HG03565 (cell line): ENCODE measurements at regions not wholly inside any gene's neighbourhood (a gene's known extent, or its start where the extent isn't known, plus 50 kb on each side); places are given as distances from the start of the nearest gene placed in this dataset.
"Not testable (repeated sequence)": the region's sequence is repeated elsewhere in the genome, so short reads cannot be mapped to it uniquely, and the experiment has no call there.

Experiments used
- ATAC-seq: cut with Tn5 transposase; IDR thresholded peaks from one replicate; pipeline ENCODE4 v1.9.1; 2021; ENCODE audit warnings: mild to moderate bottlenecking, moderate library complexity; ENCODE audit not compliant: unreplicated experiment

DNA sequence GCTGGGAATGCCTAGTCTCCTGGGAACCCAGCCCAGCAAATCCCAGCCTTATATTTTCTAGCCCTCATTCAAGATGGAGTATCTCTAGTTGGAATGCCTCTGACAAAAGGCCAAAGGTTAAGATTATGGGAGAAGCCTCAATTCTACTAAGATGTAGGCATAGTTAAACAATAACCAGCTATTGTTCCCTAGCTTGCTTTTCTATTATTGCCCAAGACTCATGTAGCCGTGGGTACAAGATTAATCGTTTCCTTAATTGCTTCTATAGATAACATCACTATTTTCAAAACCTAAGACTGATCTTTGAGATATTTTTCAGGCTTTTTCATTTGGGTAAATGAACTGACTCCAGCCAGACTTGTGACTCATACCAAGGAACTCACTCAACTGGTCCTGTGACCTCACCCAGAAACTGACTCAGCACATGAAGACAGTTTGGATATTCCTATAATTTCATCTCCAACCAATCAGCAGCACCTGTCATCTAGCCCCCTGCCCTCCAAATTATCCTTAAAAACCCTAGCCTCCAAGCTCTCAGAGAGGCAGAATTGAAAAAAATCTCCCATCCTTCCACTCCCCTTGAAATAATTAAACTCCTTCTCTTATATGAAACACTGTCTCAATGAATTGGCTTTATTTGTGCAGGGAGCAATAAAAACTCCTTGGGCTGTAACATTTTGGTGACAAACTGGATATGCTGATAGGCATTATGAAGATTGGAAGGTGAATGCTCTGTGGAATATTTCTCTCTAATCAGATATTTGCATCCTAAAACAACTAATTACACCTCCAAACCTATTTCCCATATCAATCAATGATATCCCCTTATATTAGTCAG lies 589.0 kb downstream of the C12orf50 start:
- ATAC-seq = no peak

- ATAC-seq = no peak
Observed at GRCh38 chr12:87430444-87430843, 598.8 kb downstream of the C12orf50 start.

DNA sequence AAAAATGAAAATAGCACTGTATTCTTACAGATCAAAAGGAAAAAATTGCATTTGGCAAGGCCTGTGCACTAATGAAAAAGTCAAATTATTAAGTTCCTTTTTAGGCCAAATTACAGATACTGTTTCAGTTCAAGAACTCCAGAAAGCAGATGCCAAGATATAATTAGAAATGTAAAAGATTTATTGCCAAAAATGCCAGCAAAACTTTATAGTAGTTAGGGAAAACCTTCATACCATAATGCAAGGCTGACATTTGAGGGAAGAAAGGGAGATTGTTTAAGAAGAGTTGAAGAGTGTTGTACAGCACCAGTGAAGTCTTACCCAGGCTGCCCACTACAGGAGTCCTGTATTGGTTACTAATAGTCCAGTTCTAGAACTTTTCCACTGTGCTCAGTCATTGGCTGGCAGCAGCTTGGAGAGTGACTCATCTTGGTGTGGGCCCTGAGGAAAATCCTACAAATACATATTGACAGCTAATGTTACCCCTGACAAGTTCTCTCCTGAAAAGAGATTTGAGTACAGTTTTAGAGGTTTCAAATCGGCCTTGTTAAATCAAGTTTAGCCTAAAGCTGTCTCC lies 600.4 kb downstream of the C12orf50 start:
- no peak for ATAC-seq

- no peak for ATAC-seq
Observed at GRCh38 chr12:87427770-87428169, 601.4 kb downstream of the C12orf50 start.

DNA sequence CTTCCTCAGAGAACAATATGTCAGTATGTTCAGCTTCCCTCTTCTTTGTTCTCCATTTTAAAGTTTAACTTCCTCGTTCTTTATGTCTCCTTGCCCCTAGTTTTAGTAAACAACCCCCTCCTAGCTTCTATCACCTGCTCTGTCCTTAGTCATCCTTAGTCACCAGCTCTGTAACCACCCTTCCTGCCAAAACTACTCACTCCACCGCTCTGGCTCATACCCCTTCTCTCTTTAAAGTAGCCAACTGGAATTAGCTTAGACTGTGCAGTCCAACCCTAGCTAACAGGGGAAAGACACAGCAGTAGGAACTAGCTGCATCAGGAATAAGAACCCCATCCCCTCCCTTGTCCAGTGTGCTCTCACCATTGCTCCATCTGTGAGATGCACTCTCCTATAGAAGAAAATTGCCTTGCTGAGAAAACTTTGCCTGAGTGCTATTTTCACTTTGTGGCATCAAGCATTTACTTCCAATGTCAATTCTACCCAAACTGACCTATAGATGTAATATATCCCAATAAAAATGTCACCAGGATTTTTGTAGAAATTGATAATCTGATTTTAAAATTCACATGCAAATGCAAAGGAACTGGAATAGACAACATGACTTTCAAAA lies 603.2 kb downstream of the C12orf50 start:
- ATAC-seq = no peak

- not testable (repeated sequence) for ATAC-seq
Observed at GRCh38 chr12:87421233-87421632, 608.0 kb downstream of the C12orf50 start.

GRCh38 chr12:87413784-87414183 lies 615.4 kb downstream of the C12orf50 start:
- no peak for ATAC-seq

DNA sequence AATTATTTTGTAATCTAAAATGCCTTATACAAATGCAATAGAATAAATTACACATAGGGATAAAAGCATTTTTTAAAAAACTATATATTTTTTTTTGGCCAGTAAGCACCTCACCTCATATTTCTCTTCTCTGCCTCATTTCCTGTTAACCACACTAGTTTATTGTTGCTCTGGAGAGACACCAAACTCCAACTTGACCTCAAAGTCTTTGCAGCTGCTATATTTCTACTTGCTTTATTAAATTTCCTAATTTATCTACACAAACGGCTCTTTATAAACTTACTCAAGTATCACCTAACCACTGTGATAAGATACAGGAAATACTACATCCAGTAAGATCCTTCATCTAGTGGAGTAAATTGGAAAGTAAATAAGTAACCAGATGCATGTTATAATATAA lies 622.3 kb downstream of the C12orf50 start:
- ATAC-seq = no peak

- ATAC-seq = no peak
Observed at GRCh38 chr12:87405918-87406317, 623.3 kb downstream of the C12orf50 start.

- ATAC-seq = not testable (repeated sequence)
Observed at GRCh38 chr12:87394168-87394567, 635.0 kb downstream of the C12orf50 start.

GRCh38 chr12:87388376-87388775 lies 640.8 kb downstream of the C12orf50 start:
- no peak for ATAC-seq

- no peak for ATAC-seq
Observed at GRCh38 chr12:87385322-87385721, 643.9 kb downstream of the C12orf50 start.

DNA sequence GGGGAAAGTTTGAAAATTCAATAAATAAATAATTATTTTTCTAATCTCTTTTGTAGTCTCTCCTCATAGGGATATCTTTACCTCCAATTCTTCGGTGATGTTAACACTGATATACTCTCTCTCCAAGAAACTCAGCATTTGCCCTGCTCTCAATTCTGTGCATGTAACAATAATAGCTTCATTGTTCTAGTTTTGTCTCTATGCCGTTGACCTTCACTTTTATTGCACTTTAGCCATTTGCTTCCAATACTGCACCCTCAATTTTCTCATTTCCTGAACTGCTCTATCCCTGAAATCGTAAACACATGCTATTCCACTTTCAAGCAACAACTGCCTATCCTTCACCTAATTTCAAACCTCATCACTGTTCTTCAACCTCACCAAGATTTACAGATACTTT lies 645.0 kb downstream of the C12orf50 start:
- ATAC-seq = no peak

GRCh38 chr12:87383680-87384079 lies 645.5 kb downstream of the C12orf50 start:
- no peak for ATAC-seq

GRCh38 chr12:87382959-87383566 lies 646.1 kb downstream of the C12orf50 start:
- no peak for ATAC-seq

- ATAC-seq = no peak
Observed at GRCh38 chr12:87382436-87382835, 646.8 kb downstream of the C12orf50 start.

- no peak for ATAC-seq
Observed at GRCh38 chr12:87381742-87382141, 647.5 kb downstream of the C12orf50 start.

- no peak for ATAC-seq
Observed at GRCh38 chr12:87378526-87378925, 650.7 kb downstream of the C12orf50 start.

DNA sequence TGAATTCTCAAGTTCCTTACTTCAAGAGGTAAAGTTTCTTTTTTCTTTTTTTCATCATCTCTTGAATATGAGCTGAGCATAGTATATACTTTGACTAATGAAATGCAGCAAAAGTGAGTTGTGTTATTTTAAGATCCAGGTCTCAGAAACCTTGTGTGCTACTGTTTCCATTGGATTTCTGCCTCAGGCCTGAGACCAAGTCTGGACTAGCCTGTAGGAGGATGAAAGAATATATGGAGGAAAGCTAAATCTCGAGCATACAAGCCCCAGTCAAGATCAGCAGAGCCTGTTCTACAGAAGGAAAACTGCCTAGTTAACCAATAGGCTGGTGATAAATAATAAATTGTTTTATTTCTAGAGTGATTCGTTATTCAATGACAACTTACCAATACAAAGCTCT lies 652.5 kb downstream of the C12orf50 start:
- ATAC-seq = no peak

DNA sequence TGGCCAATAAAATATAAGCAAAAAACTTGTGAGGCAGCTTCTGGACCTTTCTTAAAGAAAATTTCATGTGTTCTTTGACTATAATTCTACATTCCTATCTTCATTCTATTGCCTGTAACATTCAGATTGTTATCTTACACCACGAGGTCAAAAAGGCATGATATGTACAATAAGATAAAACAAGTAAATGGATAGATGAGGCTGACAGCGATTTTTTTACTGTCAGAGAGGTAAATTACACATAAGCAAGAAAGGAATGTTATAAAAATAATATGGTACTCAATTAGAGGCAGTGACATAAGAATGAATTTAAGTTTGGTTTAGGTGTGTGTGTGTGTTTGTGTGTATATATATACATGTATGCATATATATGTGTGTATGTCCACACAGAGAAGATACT lies 660.0 kb downstream of the C12orf50 start:
- no peak for ATAC-seq

DNA sequence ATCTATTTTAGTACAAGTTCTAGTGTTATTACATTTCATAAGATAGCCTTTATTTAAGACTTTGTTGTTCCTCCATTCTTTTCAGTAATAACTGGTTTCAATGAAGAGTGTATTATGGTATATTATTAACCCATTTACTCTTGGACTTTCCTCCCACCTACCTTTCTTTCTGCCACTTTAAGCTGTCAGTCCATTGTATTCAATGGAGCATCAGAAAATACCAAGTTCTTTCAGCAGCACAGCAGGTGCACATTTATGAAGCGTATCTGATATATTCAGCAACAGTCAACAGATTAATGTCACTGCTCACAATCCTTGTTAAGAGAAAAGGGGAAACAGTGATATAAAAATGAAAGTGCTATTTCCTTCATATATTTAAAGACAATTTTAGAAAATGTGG lies 660.9 kb downstream of the C12orf50 start:
- no peak for ATAC-seq

GRCh38 chr12:87365423-87365822 lies 663.8 kb downstream of the C12orf50 start:
- no peak for ATAC-seq
